GM13976 (cell line): ENCODE measurements at regions not wholly inside any gene's neighbourhood (a gene's known extent, or its start where the extent isn't known, plus 50 kb on each side); places are given as distances from the start of the nearest gene placed in this dataset.

Source experiments
- DNase-seq: peaks from one replicate; pipeline ENCODE4 v3.0.0; 2012; ENCODE audit warnings: low spot score
- in situ Hi-C: fragments of 300-500 bp; cut with MboI; formaldehyde crosslinking; loops from one replicate; pipeline ENCODE4 v1.12.0; 2022; ENCODE audit warnings: low sequenced_read_pairs, mixed read lengths, inconsistent platforms; ENCODE audit not compliant: unreplicated experiment
- TF ChIP-seq, protein P1 (sequence below): IDR thresholded peaks from 2 replicates; pipeline ENCODE4 v1.5.1; 2012; ENCODE audit warnings: borderline replicate concordance, mild to moderate bottlenecking; ENCODE audit not compliant: insufficient read depth; ENCODE audit errors: extremely low read depth, missing control alignments, control extremely low read depth

DNA sequence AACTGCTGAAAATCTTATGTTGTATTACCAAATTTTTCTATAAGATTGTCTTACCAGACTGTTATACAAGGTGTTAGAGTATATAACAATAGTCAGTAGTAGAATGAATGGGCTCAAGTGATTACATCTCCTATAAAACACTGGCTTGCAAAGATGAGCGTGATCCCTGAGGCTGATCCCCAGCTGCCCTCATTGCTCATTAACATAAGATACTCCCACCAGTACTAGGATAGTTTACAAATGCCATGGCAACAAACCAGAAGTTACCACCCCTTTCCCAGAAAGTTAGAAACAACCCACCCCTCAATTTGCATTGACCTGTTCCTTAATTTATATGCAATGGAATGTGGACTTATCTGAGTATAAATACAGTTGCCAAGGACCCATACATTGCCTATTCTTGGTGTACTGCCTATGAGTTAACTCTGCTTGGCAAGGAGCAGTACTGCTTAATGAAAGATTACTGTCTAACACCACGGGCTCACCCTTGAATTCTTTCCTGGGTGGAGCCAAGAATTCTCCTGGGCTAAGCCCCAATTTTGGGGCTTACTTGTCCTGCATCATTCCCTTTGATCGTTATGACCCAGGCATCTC lies 252.8 kb upstream of the CHD6 start:
- TF ChIP-seq, protein P1, sequence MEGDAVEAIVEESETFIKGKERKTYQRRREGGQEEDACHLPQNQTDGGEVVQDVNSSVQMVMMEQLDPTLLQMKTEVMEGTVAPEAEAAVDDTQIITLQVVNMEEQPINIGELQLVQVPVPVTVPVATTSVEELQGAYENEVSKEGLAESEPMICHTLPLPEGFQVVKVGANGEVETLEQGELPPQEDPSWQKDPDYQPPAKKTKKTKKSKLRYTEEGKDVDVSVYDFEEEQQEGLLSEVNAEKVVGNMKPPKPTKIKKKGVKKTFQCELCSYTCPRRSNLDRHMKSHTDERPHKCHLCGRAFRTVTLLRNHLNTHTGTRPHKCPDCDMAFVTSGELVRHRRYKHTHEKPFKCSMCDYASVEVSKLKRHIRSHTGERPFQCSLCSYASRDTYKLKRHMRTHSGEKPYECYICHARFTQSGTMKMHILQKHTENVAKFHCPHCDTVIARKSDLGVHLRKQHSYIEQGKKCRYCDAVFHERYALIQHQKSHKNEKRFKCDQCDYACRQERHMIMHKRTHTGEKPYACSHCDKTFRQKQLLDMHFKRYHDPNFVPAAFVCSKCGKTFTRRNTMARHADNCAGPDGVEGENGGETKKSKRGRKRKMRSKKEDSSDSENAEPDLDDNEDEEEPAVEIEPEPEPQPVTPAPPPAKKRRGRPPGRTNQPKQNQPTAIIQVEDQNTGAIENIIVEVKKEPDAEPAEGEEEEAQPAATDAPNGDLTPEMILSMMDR, result no peak
- in situ Hi-C loops, result no loop called here
- no peak for DNase-seq

DNA sequence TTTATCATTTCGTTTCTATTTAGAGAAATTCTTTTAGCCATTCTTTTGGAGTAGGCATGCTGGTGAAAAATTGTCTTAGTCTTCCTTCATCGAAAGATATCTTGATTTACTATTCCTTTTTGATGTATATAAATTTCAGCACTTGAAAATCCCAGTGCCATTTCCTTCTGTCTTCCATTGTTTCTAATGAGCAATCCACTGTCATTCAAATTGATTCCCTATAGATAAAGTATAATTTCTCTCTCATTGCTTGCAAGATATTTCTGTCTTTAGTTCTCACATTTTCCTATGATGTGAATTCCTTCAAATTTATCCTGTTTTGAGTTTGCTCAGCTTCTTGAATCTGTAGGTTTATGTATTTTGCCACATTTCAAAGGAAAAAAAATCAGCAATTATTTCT lies 251.1 kb upstream of the CHD6 start:
- in situ Hi-C loops, result no loop called here
- TF ChIP-seq, protein P1, result no peak
- no peak for DNase-seq

DNA sequence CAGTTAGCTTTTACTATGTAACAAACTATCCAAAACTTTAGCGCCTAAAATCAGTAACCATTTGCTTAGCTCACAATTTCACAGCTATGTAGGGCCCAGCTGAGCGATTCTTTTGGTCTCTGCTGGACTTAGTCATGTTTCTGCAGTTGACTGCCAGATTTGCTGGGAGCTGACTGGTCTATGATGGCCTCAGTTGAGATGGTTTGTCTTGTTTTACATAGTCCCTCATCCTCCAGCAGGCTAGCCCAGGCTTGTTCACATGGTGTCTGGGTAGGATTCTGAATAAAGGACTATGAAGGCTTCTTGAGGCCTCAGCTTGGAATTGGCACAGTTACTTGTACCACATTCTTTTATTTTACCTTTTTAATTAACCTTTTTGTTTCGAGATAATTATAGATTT lies 247.8 kb upstream of the CHD6 start:
- DNase-seq, result no peak
- in situ Hi-C loops, result no loop called here
- TF ChIP-seq, protein P1, result no peak

DNA sequence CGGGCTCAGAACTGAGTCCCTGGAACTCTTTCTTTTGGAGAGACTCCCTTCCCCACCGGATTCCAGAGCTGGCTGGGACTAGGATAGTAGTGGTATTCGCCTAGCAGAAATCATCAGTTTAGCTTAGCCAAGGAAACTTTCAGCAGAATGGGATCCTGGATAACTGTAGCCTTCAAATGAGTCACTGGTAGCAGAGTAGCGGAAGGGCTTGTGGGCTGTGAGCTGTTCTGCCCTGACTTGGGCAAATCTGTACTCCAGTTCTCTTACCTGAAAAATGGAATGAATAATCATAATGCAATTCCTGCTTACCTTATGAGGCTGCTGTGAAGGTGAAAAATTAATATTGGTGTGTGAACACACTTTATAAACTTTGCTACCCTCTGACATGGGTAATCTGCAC lies 244.3 kb upstream of the CHD6 start:
- no peak for DNase-seq
- in situ Hi-C loops, result no loop called here
- TF ChIP-seq, protein P1, result no peak

DNA sequence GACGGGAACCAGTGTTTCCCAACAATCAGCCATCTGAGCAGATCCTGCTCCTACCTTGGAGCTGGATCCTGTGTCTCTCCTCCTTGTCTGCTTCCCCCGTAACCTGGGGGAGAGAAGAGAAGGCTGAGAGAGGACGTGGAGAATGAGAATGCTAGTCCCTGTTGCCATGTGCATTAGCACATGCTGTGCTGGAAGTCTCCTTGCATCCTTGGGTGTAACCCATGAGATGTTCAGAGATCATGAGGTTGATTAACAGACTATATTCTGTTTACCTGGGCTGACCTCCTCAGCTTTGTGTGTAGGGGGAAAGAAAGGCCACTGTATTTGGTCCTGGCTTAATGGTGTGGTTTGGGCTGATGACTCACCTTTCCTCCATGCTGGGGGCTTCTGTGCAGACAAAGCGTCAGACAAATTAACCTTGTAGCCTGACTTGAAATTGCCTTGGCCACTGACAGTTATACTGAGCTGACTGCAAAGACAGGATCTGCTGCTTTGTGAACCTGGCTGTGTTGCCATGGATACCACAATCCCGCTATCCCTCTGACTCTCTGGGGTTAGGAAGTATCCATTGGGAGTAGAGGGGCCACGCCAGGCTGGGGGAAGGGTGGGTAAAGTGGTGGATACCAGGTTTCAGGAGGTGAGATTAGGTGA lies 243.7 kb upstream of the CHD6 start:
- TF ChIP-seq, protein P1, result no peak
- no peak for DNase-seq

DNA sequence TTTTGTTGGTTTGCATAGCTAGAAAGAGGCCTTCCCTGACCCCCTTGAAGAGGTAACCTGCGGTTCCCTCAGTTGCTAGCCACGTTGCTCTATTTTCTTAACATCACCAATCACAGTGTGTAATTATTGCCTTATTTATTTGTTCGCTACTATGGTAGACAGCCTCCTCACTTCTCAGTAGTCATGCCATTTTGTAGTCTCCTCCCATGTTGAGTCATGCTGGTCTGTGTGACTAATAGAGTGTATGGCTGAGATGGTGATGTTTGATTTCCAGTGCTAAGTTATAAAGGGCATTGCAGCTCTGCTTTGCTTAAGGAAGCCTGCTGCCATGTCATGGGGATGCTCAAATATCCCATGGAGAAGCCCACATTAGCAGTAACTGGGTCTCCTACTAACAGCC lies 236.6 kb upstream of the CHD6 start:
- in situ Hi-C loops, result no loop called here
- TF ChIP-seq, protein P1, result no peak
- DNase-seq, result no peak

More for the DNA sequence above, 243.7 kb upstream of the CHD6 start:
- in situ Hi-C loops, result no loop called here
